ENCODE measurements at regions not wholly inside any gene's neighbourhood (a gene's known extent, or its start where the extent isn't known, plus 50 kb on each side); places are given as distances from the start of the nearest gene placed in this dataset.
"Not testable (repeated sequence)": the region's sequence is repeated elsewhere in the genome, so short reads cannot be mapped to it uniquely, and the experiment has no call there.

DNA sequence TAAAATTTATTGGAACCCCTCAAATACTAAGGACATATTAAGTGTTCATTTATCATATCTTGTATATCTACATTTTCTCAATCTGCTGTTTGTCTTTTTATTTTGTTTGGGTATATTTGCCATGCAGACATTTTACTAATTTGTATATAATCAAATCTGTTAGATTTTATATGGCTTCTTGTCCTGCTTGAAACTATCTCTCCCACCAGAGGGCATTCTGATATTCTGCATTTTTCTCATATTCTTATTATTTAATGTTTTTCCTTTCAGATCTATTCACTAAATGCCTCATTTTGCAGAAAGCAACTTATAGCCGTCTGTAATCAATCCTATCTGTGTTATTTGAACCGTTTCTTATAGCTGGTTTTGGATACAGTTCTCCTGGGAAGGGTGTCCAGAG, 745.5 kb downstream of the LRRIQ3 start:
- no peak for DNase-seq

DNA sequence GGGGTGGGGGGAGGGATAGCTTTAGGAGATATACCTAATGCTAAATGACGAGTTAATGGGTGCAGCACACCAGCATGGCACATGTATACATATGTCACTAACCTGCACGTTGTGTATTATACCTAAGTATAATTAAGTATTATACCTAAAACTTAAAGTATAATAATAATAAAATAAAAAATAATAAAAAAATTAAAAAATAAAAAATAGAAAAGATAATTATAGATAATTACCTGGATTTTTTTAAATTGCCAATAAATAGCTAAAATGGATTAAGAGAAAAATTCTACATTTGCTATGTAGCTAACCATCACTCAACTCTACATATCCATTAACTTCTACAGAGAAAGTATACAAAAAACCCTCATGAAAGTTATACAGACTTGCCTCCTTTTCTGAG, 747.3 kb downstream of the LRRIQ3 start:
- DNase-seq: not testable (repeated sequence)

DNA sequence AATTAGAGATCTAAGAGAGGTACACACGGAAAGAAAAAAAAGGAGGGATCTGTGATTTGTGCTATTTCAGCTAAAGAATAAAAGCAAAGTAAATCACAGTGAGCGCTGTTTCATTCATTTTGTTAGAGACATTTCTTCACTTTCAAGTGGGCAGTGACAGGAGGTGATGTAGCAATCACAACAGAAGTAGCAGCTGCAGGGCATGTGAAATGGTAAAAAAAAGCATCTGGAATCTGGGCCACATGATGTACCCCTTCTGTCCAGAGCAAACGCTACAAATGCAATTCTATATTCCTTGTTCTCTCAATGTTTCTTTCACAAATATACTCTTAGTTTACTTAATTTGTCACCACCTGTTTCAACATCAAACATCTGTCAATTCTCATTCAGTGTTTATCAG, 786.5 kb downstream of the LRRIQ3 start:
- DNase-seq: no peak

DNA sequence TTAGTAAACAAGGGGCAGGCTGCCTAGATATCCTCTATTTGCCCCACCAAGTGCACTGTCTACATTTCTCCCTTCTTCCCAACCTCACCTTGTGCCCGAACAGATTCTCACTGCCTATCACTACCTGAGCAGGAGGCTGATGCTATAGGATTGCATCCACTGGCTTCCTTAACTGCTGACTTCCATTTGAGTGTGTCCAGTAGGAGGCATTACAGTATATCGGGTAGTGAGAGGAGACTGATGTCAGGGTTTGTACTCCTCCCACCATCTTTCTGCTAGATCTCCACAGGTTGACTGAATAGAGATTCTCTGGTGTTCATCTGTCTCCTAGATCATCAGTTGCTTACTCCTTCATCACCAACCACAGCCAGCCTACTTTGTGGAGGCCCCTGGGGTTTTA, 796.3 kb downstream of the LRRIQ3 start:
- DNase-seq: no peak

DNA sequence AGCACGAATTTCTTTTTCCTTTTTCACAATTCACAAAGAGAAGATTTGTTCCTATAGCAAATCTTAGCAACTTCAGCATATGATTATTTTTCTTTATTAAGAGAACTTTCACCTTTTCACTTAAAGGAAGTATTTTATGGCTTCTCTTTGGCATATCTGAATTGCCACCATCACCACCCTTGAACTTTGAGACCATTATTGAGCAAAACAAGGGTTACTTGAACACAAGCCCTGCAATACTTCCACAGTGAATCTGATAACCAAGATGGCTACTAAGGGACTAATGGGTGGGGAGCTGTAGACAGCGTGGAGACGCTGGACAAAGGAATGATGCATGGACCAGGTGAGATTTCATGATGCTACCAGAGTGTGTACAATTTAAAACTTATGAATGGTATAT, 815.0 kb downstream of the LRRIQ3 start:
- DNase-seq: no peak

DNA sequence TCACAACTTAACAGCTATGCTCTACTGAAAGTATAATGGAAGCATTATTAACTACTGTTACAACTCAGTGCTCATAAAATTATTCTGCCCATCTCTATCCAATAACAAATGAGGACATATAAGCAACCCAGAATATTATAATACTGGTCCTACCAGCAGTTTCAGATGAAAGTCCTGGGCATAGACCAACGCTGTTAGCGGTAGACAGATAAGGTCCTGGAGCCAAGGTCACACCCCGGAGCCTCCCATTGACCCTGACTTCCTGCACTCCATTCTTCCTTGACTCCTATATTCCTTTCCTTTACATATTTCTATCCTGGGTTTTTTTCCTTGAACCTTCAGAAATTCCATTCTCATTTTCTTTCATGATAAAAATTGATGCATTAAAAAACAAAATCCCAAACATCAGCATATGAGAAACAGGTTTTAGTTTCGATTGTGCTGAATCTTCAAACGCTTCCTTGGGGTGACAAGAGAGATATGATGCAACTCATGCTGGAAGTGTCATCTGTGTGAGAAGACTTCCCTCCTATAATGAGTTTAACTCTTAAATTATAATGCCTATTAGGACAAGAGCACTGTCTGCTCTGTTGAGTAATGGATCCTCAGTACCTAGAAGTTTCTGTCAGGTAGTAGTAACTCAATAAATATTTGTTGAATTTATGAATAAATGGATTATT, 831.1 kb downstream of the LRRIQ3 start:
- no peak for DNase-seq

DNA sequence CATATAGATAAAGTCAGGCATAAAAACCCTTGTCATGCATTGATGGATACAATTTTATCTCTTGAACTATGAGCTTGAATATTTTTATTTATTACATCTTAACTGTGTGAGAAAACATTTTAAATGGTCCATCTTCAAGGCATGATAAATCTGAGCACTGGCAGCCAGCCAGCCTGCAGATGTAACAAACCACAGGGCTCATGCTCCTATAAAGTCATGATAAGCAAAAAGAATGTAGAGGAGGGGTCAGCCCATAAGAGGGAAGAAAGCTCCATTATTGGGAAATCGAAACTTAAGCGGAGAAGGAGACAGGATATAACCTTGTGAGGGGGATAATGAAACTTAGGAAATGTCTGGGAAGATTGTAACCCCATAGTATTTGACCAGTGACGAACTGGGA, 839.0 kb downstream of the LRRIQ3 start:
- DNase-seq: no peak

DNA sequence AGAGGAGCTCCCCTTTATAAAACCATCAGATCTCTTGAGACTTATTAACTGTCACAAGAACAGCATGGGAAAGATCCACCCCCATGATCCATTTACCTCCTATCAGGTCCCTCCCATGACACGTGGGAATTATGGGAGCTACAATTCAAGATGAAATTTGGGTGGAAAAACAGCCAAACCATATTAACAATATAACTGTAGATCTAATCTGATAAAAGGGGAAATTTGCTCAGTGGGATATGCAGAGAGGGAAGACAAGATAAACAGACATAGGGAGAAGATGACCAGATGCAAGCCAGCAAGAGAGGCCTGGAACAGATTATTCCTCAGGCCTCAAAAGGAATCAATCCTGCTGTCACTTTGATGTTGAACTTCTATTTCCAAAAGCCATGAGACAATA, 841.5 kb downstream of the LRRIQ3 start:
- no peak for DNase-seq

DNA sequence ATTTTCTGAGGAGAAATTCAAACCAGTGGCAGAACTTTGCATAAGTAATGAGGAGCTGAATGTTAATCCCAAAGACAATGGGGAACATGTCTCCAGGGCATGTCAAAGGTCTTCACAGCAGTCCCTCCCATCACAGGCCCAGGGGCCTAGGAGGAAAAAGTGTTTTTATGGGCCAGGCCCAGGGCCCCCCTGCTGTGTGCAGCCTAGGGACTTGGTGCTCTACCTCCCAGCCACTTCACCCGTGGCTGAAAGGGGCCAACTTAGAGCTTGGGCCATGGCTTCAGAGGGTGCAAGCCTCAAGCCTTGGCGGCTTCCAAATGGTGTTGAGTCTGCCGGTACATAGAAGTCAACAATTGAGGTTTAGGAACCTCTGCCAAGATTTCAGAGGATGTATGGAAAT, 854.0 kb downstream of the LRRIQ3 start:
- no peak for DNase-seq

DNA sequence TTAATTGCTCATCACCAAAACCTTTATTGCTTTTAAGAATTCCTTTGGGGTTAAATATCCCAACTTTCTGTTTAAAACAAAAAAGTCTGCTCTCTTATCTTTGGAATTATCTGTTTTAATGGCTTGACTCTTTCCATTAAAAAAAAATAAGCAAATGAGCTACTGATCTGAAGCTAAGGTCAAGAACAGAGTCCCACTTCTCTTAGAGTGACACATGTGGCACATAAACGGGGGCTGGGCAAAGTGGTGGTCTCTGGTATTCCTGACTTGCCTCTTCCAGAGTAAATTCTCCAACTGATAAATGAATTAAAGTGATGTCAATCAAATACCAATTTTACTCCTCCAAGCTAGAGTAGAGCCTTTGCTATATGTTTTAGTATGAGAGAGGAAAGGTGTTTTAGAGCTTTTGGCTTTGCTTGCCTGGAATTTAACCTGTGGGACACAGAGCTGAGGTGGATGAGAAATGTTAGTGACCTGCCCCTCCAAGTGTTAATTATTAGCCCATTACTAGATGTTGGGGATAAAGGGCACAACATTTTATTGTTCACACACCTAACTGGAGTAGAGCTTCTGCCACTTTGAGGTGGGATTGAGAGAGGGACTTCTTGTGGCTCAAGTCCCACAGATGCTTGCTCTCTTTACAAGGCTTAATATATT, 864.0 kb downstream of the LRRIQ3 start:
- no peak for DNase-seq

DNA sequence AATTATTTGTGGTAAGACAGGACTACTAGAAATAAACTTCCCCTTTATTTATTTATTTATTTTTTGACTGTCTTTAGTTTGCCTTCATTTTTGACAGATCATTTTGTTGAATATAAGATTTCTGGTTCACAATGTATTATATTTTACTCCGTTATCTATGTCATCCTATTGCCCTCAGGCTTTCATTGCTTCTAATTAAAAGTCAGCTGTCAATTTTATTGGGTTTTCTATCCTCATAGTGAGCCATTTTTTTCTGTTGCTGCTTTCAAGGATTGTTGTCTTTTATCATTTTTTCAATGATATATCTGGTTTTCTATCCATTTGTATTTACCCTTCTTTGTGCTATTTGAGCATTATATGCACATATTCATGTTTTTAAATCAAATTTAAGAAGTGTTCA, 866.2 kb downstream of the LRRIQ3 start:
- no peak for DNase-seq

DNA sequence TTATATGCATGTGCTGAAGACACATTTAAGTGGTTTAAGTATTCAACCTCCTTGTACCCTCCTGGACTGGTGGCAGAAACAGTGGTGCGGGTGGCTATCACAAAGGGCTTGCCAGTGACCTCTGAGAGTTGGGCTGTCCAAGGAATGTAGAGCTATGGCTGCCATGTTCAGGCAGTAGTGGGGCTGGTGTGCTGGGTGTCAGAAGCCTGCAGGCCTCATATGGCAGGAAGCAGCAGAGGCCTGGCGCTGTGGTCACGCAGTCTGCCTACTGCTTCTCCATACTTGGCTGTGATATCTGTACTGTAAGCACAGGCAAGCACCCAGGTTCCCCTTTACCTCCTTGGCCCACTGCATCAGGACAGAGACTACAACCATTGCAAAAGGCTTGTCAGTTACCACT, 870.0 kb downstream of the LRRIQ3 start:
- no peak for DNase-seq

DNA sequence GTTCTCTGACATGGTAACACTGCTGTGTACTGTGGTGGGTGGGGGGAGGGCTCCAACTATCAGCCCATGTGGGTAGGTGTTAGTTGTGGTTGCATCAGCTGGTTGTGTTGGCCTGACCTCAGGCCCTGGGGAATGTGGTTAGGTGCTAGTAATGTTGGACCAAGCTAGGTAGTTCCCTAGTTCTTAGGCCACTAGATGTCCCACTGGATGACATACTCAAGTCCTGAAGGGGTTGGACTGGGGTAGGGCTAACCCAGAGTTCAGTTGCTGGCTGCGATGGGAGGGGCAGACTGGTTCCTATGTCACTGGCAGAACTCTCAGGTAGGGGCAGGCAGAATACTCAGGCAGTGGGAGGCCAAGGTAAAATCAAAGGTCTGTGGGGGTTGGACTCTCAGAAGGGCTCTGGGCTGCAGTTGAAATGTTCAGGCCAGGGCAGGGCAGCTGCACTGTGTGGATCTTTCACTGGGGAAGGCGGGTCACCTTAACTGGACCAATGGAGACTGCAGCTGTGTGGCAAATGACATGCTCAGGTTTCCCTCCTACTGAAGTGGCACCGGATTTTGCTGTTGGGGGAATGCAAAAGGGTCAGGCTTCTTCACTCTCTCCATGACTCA, 870.7 kb downstream of the LRRIQ3 start:
- no peak for DNase-seq

DNA sequence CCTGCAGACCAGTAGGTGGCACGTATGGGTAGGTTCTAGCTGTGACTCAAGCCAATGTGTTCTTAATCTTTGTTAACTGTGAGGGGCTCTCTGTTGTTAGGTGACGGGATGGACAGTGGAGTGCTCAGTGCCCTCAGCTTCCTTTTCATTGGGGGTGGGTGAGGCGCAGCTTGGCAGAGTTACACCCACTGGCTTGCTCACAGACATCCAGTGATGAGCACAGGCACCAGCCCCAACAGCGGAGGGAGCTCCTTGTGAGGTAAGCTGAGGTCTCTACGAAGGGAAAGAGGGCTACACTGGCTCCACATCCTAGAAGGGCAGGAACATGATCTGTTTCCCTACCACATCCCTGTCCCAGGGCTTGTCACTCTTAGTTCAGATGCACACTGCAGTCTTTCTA, 871.3 kb downstream of the LRRIQ3 start:
- DNase-seq: no peak

DNA sequence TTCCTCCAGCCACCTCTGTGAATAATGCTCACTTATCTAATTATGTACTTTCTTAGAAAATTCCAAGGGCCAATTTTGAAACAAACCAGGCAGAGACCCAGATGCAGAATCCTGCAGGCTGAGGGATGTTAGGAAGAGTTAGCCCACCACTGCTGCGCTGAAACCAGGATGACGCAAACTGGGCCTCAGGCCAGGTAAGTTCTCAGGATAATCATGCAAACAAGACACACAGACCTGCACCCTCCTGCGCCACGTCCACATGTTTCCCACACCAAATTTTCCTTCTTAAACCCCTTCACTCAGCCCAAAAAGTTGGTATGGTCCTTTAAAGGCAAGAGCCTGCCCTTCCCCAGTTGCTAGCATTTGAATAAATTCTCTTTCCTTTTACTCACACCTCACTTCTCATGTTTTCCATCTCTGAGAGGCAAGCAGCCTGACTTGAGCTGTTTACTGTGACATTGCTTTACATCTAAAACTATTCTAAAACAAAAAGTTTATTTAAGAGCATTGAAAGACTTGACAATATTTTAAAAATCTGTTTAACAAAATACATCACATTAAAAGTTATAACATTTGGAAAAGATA, 887.1 kb downstream of the LRRIQ3 start:
- no peak for DNase-seq

DNA sequence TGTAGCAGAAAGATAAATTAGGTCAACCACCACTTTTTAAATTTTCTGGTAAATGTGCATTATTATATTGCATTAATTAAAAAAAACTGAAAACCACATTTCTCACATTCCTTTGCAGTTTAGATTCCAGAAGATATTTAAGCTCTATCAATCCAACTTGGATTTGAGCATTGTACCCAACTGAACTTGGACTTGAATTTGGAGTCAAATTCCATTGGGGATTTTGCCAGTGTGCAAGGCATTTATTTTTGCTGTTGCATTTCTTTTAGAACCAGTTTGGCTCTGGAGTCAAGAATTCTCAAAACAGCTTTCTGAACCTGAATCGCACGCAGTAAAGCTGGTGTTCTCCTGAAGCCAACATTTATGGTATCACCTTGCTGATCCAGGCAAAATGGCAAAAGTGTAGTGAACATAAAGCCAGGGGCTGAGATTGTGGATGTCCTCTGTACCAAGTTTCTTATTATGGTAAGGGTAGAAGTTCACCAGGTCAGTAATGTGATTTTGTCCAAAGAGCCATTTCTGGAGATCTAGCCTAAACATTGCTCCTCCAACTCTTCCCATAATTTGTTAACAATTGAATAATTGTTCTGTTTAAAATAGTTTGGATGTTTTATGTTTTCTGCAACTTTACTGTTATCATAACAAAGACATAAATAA, 890.9 kb downstream of the LRRIQ3 start:
- DNase-seq: no peak

DNA sequence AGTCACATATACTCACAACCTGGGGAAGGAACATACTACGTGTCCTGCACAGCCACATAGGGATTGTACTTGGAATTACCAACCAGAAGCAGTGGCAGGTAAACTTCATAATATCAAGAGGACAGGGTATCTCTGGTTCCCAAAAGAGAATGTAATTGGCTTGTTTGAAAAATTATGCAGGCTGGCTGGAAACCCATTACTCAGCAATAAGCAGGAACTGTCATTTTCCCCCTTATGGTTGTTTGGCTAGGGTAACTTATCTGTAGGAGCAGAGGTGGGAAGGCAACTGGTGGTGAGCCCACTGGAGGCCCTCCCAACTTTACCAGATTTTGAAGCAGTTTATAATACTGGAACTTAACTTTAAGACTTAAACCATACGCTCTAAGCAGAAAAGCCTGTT, 924.1 kb downstream of the LRRIQ3 start:
- DNase-seq: no peak

DNA sequence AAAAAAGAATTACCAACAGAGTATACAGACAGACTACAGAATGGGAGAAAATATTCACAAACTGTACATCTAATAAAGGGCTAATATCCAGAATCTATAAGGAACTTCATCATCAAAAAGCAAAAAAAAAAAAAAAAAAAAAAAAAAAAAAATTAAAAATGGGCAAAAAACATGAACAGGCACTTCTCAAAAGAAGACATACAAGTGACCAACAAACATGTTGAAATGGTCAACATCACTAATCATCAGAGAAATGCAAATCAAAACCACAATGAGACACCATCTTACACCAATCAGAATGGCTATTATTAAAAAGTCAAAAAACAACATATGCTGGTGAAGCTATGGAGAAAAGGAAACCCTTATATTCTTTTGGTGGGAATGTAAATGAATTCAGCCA, 952.8 kb downstream of the LRRIQ3 start:
- not testable (repeated sequence) for DNase-seq

DNA sequence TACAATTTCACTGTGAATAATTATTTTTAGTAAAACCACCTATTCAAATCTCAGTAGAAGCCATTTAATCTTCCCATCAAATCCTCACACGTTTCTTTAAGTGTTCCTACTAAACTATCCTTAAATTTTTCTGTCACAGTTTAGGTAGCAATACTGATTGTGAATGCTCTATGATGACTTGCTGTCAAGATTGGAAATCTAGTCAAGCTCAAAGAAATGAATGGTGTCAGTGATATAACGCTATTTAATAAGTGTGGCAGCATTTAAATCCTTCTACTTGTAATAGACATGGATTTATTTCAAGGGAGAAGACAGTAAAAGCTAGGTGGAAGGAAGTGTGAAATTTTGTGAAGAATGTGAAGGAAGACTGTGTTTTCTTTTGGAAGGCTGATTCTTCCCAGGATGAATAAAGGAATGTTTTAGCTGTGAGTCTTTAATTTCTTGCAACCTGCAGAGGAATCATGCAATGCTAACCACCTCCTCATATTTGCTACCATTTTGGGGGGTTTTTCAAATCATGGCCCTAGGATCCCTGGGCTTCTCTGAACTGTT, 936.7 kb upstream of the NEGR1 start:
- DNase-seq: no peak

DNA sequence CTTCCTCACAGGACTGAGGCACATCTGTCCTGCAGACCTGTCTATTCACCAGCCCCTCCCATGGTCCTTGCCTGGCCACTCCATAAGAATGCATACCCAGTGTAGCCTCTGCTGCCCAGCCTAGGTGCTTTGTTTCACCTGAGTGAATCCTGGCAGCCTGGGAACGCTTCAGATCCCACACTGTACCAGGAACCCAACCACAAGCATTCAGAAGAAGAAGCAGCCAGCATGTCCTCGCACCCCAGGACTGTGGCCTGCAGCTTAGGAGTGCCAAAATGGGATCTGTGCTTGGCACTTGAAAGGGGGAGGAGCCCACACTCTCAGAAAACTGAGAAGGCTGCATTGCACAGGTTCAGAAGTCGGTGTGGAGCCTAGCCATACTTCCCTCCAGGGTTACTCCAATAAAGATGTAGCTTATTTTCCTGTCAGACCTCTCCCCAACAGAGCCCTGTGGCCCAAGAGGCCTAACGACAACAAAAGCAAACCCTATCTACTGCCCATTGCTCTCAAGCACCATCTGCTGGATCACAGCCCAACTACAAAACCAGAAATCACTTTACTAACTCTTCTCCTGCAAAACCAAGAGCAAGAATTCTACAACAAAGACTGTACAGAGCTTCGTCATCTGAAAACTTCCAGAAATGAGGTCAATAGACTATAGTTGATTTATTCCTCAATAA, 923.1 kb upstream of the NEGR1 start:
- DNase-seq: no peak

DNA sequence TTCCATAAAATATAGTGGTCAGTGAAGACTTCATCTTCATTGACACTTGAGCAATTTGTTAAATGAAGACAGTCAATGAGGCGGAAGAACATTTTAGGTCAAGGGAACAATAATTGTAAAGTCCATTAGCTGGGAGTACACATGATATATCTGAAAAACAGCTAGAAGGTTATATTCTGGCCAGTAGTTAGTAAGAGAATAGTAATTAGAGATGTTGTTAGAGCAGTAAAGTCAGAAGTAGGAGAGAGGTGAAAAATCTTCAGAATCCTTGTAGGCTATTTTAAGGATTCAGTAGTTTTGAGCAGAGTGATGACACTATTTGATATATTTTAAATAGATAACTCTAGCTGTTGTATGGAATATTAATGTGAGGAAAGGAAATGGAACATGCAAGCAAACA, 915.6 kb upstream of the NEGR1 start:
- no peak for DNase-seq

DNA sequence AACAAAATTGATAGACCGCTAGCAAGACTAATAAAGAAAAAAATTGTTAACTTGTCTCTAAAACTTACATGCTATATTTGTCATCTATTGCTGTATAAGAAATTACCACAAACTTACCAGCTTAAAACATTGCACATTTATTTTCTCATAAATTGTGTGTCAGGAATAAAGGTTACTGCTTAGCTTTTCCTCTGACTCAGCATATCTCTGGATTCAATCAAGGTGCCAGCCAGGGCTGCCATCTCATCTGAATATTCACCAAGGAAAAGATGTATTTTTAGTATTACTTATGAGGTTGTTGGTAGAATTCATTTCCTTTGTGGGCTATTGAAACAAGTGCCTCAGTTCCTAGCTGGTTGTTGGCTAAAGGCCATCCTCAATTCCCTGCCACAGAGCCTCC, 912.6 kb upstream of the NEGR1 start:
- no peak for DNase-seq

DNA sequence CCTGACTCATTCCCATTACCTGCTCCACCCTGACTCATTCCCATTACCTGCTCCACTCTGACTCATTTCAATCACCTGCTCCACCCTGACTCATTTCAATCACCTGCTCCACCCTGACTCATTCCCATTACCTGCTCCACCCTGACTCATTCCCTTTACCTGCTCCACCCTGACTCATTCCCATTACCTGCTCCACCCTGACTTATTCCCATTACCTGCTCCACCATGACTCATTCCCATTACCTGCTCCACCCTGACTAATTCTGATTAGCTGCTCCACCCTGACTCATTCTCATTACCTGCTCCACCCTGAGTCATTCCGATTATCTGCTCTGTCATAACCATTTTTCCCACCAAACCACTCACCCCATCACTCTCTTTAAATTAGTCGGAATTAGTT, 901.2 kb upstream of the NEGR1 start:
- DNase-seq: not testable (repeated sequence)

Measured in hematopoietic multipotent progenitor cell treated with erythropoietin and hydrocortisone succinate and interleukin-3 and kit ligand, for 8 days (in vitro differentiated cells).